ENCODE measurements at regions not wholly inside any gene's neighbourhood (a gene's known extent, or its start where the extent isn't known, plus 50 kb on each side); places are given as distances from the start of the nearest gene placed in this dataset.
"Not testable (repeated sequence)": the region's sequence is repeated elsewhere in the genome, so short reads cannot be mapped to it uniquely, and the experiment has no call there.

DNA sequence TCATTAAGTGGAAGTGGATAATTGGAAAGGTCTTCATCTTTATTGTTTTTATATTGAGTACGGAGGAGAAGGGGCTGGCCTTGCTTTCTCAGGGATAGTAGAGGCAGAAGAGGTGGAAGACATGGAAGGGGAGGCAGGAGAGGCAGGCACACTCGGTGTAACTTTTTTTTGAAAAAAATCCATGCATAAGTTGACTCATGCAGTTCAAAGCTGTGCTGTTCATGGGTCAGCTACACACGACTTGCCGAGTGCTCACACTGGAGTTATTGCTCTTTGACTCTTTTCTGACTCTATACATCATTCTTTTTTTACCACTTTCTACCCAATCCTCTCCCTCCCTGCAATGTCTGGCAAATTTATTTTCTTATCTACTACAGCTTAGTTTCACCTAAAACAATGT, 158.3 kb upstream of the AADAT start:
- no peak for DNase-seq

DNA sequence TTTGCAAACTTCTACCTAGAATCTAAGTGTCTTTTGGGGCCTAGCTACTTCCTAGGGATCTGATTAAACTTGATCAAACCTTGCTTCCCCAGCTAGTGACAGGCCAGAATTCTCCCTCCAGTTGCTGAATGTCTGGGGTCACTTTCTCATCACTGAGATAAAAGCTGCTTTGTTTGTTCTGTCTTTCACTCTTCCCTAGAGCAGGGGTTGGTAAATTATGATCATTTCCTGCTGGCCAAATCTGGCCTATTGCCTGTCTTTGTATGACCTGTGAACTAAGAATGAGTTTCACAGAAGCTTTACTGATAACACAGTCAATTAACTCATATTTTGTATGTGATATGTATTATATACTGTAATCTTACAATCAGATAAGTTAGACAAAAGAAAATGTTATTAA, 157.8 kb upstream of the AADAT start:
- no peak for DNase-seq

DNA sequence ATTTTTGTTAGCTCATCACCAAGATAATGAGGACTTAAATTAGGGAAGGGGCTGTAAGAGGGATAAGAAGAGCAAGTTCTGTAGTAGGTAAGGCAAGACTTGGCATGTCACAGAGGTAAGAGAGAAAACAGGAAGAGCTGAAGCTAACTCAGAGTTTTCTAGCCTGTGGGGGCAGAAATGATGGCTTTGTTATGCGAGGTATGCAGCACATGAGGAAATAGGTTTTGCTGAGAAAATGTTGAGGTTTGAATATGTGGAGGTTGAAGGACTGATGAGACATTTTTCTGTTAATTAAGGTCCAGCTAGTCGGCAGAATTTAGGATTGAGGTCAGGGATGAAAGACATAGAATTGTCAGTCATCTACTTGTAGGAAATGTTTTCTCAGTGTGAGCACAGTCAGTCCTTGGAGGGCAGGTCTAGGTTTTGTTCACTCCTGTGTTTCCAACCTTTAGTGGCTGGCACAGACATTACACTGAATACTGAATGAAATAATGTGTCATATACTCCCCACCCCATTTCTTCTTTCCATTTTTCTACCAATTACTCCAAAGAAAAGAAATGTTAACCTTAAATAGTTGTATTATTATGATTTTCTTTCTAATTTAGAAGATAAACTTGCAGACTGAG, 154.0 kb upstream of the AADAT start:
- no peak for DNase-seq

DNA sequence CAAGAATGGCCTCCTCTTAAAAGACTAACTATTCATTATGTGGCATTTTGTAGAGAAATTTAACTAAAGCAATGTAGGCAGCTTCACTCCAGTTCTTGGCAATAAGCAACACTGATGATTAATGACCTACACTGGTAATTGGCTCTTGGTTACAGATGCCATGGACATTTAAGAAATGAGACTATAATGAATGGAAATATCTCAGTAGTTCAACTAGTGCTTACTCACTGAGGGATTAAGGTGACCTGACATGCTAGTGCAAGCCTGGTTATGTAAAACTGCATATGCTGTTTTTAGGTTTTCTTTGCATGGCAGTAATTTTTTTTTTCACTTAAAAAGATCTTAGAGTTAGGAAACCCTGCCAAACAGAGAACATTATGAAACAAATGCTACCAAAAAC, 152.7 kb upstream of the AADAT start:
- no peak for DNase-seq

DNA sequence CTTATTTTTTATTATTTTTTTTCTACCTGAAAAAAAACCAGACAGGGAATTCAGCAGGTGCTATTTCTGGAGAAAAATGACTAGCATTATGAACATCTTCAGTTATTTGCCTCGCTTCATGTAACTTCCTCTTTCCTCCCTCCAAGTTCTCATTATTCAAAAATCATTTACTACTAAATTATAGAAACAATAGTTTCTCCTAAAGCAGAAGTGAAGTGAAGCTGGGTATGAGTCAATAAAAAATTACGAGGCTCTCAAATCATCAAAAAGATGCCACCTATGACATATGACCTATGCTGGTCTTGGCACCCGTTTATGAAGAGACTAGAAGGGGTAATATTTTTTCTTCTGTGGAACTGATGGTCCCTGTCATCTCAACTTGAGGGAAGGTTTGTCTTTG, 145.0 kb upstream of the AADAT start:
- DNase-seq: no peak

DNA sequence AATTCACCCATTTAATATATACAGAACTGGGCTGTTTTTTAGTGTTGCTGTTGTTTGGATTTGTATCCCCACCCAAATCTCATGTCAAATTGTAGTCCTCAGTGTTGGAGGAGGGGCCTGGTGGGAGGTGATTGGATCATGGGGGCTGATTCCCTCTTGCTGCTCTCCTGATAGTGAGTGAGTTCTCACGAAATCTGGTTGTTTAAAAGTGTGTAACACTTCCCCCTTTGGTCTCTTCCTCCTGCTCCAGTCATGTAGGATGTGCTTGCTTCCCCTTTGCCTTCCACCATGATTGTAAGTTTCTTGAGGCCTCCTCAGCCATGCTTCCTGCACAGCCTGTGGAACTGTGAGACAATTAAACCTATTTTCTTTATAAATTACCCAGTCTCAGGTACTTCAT, 141.6 kb upstream of the AADAT start:
- no peak for DNase-seq

DNA sequence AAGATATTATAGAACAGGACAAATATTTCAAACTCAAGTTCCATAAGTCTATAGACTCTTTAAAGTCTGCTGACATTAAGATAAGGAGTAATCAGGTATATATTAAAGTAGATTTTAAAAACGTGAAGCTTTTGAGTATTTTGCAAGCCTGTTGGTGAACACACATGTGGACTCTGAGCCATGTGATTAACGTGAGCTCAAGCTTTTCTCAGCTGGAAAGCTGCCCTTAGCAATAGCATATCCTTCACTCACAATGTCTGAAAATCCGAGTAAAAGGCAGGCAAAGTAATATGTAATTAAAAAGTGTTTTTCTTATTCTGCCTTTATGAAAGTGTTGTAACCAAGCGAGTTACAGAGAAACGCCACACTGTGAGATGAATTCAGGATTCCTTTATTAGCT, 140.5 kb upstream of the AADAT start:
- DNase-seq: no peak

DNA sequence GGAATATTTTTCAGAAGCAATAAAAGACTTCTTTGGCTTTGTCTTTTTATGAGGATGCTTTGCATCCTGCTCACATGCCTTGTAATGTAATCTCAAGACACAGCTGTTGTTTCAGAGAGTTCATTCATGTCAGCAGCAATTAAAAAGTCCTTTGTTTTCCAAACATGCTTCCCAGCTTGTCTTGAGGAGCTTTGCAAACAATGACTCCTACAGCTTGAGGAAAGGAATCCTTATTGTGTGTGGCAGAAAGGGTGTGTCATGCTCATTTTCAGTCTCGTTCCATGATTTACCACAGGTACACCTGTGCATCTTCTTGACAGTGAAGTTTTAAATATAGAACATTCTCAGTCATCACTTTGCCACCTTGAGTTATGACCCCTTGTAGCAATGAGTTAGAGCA, 139.2 kb upstream of the AADAT start:
- DNase-seq: no peak

DNA sequence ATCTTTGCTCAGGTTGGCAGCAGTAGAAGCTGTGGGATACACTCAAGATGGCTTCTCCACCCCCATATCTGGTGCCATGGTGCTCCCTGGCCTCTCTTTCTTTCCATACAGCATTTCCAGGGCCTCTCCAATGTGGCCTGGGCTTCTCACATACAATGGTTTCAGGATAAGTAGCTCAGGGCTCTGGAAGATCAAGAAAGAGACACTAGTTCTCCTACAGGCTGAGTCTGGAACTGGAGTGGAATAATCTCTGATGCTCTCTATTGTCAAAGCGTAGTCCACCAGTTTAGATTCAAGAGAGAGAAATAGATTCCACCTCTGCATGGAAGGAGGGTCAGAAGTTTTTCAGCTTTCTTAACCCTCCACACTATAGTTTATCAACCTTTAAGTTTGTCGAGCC, 138.2 kb upstream of the AADAT start:
- no peak for DNase-seq

DNA sequence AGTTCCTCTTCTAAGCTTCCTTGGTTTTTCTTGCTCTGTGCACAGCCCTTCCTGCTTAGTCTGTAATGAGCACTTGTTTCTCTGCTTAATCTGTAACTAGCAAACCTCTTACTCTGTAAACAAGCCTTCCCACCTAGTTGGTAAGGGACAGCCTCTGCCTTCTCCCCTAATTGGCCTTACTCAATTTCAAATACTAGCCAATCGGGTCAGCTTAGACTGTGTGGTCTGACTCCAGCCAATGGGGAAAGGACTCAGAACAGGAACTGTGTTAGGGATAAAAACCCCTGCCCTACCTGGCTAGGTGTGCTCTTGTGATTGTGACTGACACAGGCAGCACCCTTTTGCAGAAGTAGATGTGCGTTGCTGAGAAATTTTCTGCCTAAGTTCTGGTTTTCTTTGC, 136.5 kb upstream of the AADAT start:
- no peak for DNase-seq

DNA sequence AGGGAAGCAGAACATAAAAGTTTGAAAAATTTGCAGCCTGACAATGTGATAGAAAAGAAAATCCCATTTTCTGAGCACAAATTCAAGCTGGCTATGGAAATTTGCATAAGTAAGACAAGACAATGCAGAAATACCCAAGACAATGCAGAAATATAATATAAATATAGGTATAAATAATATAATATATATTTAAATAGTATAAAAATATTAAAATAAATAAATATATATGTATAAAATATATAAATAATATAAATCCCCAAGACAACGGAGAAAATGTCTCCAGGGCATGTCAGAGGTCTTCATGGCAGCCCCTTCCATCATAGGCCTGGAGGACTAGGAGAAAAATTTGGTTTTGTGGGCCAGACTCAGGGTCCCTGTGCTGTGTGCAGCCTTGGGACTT, 125.0 kb upstream of the AADAT start:
- DNase-seq: no peak

DNA sequence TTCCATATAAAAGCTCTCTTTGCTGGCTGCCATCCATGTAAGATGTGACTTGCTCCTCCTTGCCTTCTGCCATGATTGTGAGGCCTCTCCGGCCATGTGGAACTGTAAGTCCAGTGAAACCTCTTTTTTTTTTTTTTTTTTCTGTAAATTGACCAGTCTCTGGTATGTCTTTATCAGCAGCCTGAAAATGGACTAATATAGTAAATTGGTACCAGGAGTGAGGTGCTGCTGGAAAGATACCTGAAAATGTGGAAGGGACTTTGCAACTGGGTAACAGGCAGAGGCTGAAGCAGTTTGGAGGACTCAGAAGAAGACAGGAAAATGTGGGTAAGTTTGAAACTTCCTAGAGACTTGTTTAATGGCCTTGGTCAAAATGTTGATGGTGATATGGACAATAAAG, 124.3 kb upstream of the AADAT start:
- no peak for DNase-seq

DNA sequence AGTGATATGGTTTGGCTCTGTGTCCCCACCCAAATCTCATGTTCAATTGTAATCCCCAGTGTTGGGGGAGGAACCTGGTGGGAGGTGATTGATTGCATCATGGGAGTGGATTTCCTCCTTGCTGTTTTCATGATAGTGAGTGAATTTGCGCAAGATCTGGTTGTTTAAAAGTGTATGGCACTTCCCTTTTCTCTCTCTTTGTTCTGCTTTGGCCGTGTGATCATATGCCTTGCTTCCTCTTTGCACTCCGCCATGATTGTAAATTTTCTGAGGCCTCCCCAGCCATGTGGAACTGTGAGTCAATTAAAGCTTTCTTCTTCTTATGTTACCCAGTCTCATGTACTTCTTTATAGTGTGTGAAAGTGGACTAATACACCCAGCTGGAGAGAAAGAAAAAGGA, 113.0 kb upstream of the AADAT start:
- DNase-seq: no peak

DNA sequence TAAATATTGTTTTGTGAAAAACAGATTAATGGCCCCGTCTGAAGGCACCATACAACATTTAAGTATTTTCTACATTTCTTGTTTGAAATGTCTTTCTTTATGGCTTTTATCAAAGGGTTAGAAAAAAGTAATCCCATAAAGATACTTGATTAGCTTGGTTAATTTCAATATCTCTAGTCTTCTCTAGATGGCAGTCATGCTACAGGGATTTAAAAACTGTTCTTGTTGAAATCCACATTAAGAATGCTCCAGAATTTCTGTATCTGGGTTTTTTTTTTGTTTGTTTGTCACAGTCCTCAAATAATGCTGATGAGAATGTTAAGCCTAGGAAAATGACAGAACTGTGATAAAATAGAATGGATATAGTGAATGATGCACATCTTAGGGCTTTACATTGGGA, 109.0 kb upstream of the AADAT start:
- DNase-seq: no peak

DNA sequence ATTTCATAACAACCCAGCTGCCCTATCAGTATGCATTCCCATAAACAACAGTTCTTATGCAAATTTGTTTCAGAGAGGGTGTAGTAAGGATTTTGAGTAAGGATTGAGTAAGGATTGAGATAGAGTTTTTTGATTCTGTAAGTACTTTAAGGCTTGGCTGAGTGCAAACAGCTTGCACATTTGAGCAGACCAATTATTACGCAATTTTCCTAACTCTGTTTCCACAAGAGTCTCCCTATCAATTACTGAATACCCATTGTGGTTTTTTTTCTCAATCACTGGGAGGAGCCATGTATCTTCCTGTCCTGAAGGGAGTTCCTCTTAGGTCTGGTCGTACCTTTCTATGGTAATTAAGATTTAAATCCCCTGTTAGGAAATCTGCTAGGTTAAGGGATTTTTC, 105.0 kb upstream of the AADAT start:
- DNase-seq: not testable (repeated sequence)

DNA sequence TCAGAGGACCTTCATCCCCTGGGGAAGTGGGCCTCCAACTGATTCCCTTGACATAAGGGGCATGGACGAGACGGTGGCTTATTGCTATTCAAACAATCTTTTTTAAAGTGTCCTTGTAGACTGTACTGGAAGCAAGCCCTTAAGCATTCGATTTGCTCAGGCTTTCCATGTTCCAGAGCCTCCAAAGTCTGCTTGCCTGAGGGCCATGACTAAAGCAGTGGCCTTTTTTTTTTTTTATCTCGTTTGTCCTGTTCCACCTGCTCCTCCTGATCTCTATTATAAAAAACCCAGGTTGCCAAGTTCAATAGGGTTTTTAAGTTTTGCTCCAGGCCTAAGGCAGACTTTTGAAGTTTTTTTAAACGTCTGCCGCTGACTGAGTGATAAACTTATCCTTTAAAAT, 103.7 kb upstream of the AADAT start:
- no peak for DNase-seq

DNA sequence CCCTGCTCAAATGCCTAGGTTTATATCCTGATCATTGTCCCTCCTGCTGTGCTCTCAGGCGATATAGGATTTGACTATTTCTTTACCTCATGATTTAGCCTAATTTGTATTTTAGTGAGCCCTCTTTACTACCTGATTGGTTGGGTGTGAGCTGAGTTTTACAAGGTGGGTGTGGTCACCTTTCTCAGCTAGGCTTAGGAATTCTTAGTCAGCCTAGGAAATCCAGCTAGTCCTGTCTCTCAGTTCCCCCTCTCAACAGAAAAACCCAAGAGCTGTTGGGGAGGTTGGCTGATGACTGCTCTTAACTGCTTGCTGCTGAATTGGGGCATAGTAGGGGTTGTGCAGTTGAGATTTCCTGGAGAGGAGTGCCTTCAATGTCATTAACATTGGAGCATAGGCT, 100.5 kb upstream of the AADAT start:
- DNase-seq: no peak

DNA sequence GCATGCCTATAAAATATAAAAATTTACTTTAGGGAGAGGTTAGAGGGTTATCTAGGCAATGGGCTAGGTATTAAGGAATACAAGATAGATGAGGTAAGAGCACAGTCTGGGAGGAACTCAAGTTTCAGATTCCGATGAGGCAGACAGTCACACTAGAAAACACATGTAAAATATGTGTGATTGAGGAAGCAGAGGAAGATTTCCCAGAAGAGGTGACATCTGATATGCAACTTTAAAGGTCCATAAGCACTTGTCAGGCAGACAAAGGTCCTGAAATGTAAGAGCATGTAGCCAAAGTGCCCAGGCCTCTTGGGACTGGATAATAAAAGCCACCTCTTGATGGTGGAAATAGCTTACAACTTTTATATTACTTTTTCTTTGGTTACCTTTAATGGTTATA, 81.1 kb upstream of the AADAT start:
- no peak for DNase-seq

DNA sequence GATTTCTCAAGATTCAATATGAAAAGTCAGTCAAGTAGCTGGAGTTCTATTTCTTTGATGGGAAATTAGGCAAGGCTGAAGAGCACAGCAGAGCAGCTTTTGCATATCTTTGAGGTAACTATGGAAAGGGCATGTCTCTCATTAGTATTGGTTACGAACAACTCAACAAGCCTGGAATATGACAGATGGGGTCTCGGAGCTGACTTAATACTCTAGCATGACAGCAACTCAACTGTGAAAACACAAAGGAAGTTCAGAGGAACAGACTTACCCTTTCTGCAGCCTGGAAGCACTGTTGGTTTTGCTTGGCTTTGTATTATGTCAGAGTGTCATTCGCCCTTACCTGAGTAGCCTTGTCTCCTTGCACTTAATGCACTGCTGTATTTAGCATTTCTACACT, 79.9 kb upstream of the AADAT start:
- no peak for DNase-seq

DNA sequence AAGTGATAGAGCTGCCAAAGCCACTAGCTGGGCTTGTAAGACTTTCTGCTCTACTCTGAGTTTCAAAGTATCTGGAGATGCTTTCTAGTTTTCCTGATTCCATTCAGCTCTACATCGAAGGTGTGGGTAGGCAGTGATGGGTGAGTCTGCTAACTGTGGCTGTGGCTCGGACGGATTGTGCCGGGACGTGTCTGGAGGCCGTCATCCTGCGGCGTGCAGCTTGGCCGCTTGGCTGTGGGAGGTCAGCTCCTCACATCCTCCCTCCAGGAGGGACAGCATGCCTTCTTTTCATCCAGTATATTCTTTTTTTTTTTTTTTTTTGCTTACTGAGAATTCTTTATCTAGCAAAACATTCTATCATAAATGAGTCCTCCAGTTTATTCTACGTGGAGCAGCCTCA, 77.9 kb upstream of the AADAT start:
- DNase-seq: no peak

DNA sequence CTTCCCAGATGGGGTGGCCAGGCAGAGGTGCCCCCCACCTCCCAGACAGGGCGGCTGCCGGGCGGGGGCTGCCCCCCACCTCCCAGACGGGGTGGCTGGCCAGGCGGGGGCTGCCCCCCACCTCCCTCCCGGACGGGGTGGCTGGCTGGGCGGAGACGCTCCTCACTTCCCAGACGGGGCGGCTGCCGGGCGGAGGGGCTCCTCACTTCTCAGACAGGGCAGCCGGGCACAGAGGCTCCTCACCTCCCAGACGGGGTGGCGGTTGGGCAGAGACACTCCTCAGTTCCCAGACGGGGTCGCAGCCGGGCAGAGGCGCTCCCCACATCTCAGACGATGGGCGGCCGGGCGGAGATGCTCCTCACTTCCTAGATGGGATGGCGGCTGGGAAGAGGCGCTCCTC, 76.4 kb upstream of the AADAT start:
- not testable (repeated sequence) for DNase-seq

DNA sequence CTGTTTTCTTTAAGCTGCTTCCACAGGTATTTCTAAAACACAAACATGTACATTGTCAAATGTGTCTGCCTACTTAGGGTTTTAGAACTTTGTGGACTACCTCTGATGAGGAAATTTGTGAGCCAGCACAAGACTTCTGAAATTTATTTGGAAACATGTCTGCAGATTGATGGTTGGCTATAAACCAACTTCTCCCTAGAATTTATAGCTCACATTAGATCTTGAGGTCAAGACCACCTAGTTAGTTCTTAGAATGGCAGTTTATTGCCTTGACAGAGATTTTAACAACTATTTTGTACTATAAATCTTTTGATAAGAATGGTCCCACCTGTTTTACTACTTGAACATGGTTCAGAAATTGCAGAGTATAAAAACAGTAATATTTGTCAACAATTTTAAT, 72.7 kb upstream of the AADAT start:
- DNase-seq: no peak

DNA sequence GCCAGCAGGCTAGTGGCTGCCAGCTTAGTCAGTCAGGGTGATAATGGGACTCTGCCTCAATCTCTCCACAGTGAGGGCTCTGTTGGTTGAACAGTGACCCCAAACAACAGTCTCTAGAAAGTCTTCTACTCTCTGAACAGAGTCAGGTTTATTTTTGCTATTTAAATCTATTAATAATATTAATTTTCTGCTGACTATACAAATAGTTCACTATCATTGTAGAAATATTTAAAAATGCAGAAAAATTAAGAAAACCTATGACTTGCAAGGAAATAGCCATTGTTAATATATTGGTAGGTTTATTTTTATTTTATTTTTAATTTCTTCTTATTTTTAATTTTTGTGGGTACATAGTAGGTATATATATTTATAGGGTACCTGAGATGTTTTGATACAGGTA, 67.9 kb upstream of the AADAT start:
- DNase-seq: no peak

DNA sequence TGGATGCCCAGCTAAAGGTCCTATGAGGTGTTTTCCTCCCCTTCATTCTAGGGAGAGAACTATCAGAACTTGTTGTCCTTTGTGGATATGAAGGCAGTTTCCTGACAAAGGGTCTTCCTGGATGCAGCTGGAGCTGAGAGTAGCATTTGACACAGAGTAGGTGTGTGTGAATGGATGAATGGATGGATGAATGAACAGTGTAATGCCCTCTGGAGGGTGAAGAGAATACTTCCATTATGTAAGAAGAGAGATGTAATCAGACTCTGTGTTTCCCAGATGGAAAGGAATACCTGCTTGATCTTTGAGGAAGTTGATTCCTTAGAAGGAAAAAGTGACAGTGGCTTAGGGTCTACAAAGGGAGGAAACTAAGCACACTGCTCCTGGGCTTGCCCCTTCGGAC, 55.4 kb upstream of the AADAT start:
- no peak for DNase-seq

DNA sequence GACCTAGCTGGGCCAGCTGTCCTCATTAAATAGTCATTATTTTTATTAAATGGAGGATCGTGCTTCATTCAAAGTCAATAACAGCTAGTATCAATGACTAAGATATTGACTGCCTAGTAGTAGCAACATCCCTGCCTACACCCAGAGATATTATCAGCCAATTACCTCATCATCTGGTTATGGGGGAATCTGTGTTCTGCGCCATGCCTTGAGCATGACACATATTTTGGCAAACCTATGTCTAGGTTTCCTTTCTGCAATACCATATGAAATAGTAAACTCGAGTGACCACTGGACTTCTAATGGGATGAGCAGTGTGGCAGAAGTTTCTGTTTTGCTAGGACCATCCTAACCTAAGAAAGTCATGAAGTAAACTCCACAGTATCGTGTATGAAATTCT, 50.0 kb upstream of the AADAT start:
- DNase-seq: no peak

Data from DMS79 treated with DMSO at 0.1 percent for 48 hours (cell line).